CD14-positive monocyte (primary cell): ENCODE measurements at regions not wholly inside any gene's neighbourhood (a gene's known extent, or its start where the extent isn't known, plus 50 kb on each side); places are given as distances from the start of the nearest gene placed in this dataset.

Experiments used
- DNase-seq, 3 donors: peaks; one replicate each; pipeline ENCODE4 v3.0.0-alpha.2; 2011 to 2022
- H2AFZ ChIP-seq: 2 replicates; pipeline ENCODE4 v1.6.0; 2012; ENCODE audit warnings: mild to moderate bottlenecking, low read depth, low read length, inconsistent platforms; ENCODE audit not compliant: insufficient read depth, poor library complexity, severe bottlenecking
- H3K27ac ChIP-seq, 2 donors: 1 replicate in 1 of 2; 2 replicates in 1 of 2; pipeline ENCODE4 v1.5.1; 2012 to 2013; ENCODE audit warnings: low read length in 2 of 2, control low read depth in 1 of 2, inconsistent platforms in 1 of 2, low read depth in 1 of 2, mild to moderate bottlenecking in 1 of 2
- H3K27me3 ChIP-seq, 2 donors: one replicate each; pipeline versions ENCODE4 v1.6.0 to v1.6.1; 2011 to 2013; ENCODE audit warnings: low read length in 2 of 2; ENCODE audit not compliant: control insufficient read depth in 2 of 2, insufficient read depth in 2 of 2
- H3K36me3 ChIP-seq, 2 donors: replicated peaks in 1 of 2; 1 replicate in 1 of 2; 2 replicates in 1 of 2; pipeline versions ENCODE4 v1.5.1 to v1.6.1; 2012 to 2013; ENCODE audit warnings: low read length in 2 of 2, control low read depth in 1 of 2, inconsistent platforms in 1 of 2, mild to moderate bottlenecking in 1 of 2; ENCODE audit not compliant: insufficient read depth in 2 of 2, control insufficient read depth in 1 of 2
- H3K4me1 ChIP-seq, 2 donors: 1 replicate in 1 of 2; 2 replicates in 1 of 2; pipeline versions ENCODE4 v1.5.1 to v1.6.1; 2012 to 2013; ENCODE audit warnings: low read length in 2 of 2, control low read depth in 1 of 2, inconsistent platforms in 1 of 2, mild to moderate bottlenecking in 1 of 2, moderate library complexity in 1 of 2; ENCODE audit not compliant: insufficient read depth in 2 of 2, control insufficient read depth in 1 of 2
- H3K4me2 ChIP-seq: replicated peaks from 2 replicates; pipeline ENCODE3; 2012; ENCODE audit warnings: low read length, moderate library complexity, mild to moderate bottlenecking; ENCODE audit not compliant: poor library complexity, severe bottlenecking; ENCODE audit errors: extremely low read depth
- H3K4me3 ChIP-seq, 3 experiments: fragments of 200-600 bp in 1 of 3; sonication (generic) in 1 of 3; replicated peaks in 1 of 3; 1 replicate in 2 of 3; 2 replicates in 1 of 3; pipeline ENCODE4 v1.5.1; 2011 to 2013; ENCODE audit warnings: low read length in 3 of 3, mild to moderate bottlenecking in 3 of 3, control low read depth in 2 of 3, low read depth in 2 of 3, inconsistent platforms in 1 of 3, moderate library complexity in 1 of 3
- H3K79me2 ChIP-seq: 2 replicates; pipeline ENCODE4 v1.6.0; 2012; ENCODE audit warnings: mild to moderate bottlenecking, control low read depth, inconsistent platforms, low read length, moderate library complexity; ENCODE audit not compliant: insufficient read depth
- H3K9ac ChIP-seq: 2 replicates; pipeline ENCODE4 v1.6.0; 2017; ENCODE audit warnings: low read length, mild to moderate bottlenecking; ENCODE audit not compliant: insufficient read depth, poor library complexity, severe bottlenecking
- H3K9me3 ChIP-seq, 2 donors: replicated peaks in 1 of 2; 1 replicate in 1 of 2; 2 replicates in 1 of 2; pipeline versions ENCODE4 v1.5.1 to v1.6.1; 2012 to 2013; ENCODE audit warnings: low read length in 2 of 2, control low read depth in 1 of 2; ENCODE audit not compliant: control insufficient read depth in 1 of 2, insufficient read depth in 1 of 2
- H4K20me1 ChIP-seq: 2 replicates; pipeline ENCODE4 v1.6.0; 2012; ENCODE audit warnings: mild to moderate bottlenecking, low read length, control low read depth, moderate library complexity; ENCODE audit not compliant: insufficient read depth
- H3K27ac Mint-ChIP-seq, 7 donors: one replicate each; pipeline ENCODE4 v1.8.0; 2020; ENCODE audit warnings: mild to moderate bottlenecking in 7 of 7, mixed read lengths in 7 of 7, moderate library complexity in 6 of 7, inconsistent platforms in 2 of 7
- H3K27me3 Mint-ChIP-seq, 3 donors: one replicate each; pipeline ENCODE4 v1.8.0; 2021 to 2022; ENCODE audit warnings: low read depth in 3 of 3, mild to moderate bottlenecking in 3 of 3, mixed read lengths in 3 of 3, moderate library complexity in 3 of 3, inconsistent platforms in 1 of 3
- H3K36me3 Mint-ChIP-seq, 2 donors: one replicate each; pipeline ENCODE4 v1.8.0; 2020; ENCODE audit warnings: mixed read lengths in 2 of 2, inconsistent platforms in 1 of 2, mild to moderate bottlenecking in 1 of 2
- H3K4me1 Mint-ChIP-seq: one replicate; pipeline ENCODE4 v1.8.0; 2020; ENCODE audit warnings: mild to moderate bottlenecking, mixed read lengths
- H3K4me3 Mint-ChIP-seq, 2 donors: one replicate each; pipeline ENCODE4 v1.8.0; 2020; ENCODE audit warnings: mild to moderate bottlenecking in 2 of 2, mixed read lengths in 2 of 2, moderate library complexity in 1 of 2
- H3K9me3 Mint-ChIP-seq, 7 donors: one replicate each; pipeline ENCODE4 v1.8.0; 2020 to 2022; ENCODE audit warnings: mixed read lengths in 7 of 7, mild to moderate bottlenecking in 6 of 7, moderate library complexity in 6 of 7, inconsistent platforms in 2 of 7
- WGBS: methylation state at CpG from one replicate; pipeline ENCODE4 v1.1.5; 2013; ENCODE audit warnings: missing lambda C conversion rate; ENCODE audit not compliant: insufficient coverage; 5-methylcytosine and 5-hydroxymethylcytosine counted together
- intact Hi-C, 2 donors: fragments of 100-400 bp; cut with micrococcal nuclease; formaldehyde crosslinking; loops; one replicate each; pipeline versions ENCODE4 v1.15.0 to v1.15.1; 2023
- TF ChIP-seq, protein P1 (sequence below): fragments of 200-600 bp; IDR thresholded peaks from one replicate; pipeline ENCODE4 v1.8.0; 2022; ENCODE audit warnings: antibody characterized with exemption, mild to moderate bottlenecking

DNA sequence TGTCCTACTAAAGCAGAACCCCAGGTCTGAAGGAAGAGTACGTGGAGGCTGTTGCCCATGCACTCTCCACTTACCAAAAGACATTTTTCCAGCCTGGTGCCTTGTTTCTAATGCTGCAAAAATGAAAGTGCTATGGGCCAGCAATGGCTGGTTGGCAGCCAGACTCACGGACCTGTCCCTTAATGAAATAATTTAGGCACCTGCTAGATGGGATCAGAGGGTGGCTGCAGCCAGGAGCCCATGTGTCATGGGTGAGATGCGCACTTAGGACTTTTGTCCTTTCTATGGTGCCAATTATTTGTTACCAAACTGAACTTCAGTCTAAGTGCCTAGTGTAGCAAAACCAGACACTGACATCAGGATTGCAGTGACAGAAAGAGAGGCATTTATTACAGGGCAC, 276.3 kb downstream of the YTHDC2 start:
- H3K9ac ChIP-seq = no peak overlapping the region
- no peaks in the 10 kb centered on the region for H4K20me1 ChIP-seq
- 69% methylated on average over 1 of the region's 3 CpGs for WGBS
- H2AFZ ChIP-seq = no peak overlapping the region
- H3K27me3 ChIP-seq = no peaks in the 10 kb centered on the region
- peaks cover 0 to 2% (median 0%) of the 10 kb centered on the region in 3 donors for H3K27me3 Mint-ChIP-seq
- H3K4me1 Mint-ChIP-seq = no peaks in the 10 kb centered on the region
- no peaks in the 10 kb centered on the region for H3K36me3 ChIP-seq
- no peak overlapping the region for H3K4me2 ChIP-seq
- H3K9me3 Mint-ChIP-seq = peaks cover 0 to 6% (median 2%) of the 10 kb centered on the region in 7 donors
- TF ChIP-seq, protein P1, sequence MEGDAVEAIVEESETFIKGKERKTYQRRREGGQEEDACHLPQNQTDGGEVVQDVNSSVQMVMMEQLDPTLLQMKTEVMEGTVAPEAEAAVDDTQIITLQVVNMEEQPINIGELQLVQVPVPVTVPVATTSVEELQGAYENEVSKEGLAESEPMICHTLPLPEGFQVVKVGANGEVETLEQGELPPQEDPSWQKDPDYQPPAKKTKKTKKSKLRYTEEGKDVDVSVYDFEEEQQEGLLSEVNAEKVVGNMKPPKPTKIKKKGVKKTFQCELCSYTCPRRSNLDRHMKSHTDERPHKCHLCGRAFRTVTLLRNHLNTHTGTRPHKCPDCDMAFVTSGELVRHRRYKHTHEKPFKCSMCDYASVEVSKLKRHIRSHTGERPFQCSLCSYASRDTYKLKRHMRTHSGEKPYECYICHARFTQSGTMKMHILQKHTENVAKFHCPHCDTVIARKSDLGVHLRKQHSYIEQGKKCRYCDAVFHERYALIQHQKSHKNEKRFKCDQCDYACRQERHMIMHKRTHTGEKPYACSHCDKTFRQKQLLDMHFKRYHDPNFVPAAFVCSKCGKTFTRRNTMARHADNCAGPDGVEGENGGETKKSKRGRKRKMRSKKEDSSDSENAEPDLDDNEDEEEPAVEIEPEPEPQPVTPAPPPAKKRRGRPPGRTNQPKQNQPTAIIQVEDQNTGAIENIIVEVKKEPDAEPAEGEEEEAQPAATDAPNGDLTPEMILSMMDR = no peak
- no peak overlapping the region for H3K27ac ChIP-seq
- no peaks in the 10 kb centered on the region for H3K36me3 Mint-ChIP-seq
- intact Hi-C loops = no loop called here
- H3K4me3 Mint-ChIP-seq = no peak overlapping the region
- no peak overlapping the region for H3K4me3 ChIP-seq
- no peaks in the 10 kb centered on the region for H3K4me1 ChIP-seq
- H3K79me2 ChIP-seq = no peaks in the 10 kb centered on the region
- DNase-seq = no peak
- H3K27ac Mint-ChIP-seq = no peak overlapping the region
- H3K9me3 ChIP-seq = peaks cover 0 to 2% of the 10 kb centered on the region in 2 donors

- Mint-ChIP-seq H3K27me3 (peaks cover 0 to 2% (median 1%) of the 10 kb centered on the region in 3 donors), H3K4me3 (no peak overlapping the region), H3K27ac (no peak overlapping the region), H3K4me1 (no peaks in the 10 kb centered on the region), H3K9me3 (peaks cover 0 to 6% (median 0%) of the 10 kb centered on the region in 7 donors), H3K36me3 (no peaks in the 10 kb centered on the region)
- no peaks in the 10 kb centered on the region for H3K27me3 ChIP-seq
- H3K27ac ChIP-seq = no peak overlapping the region
- H3K4me3 ChIP-seq = no peak overlapping the region
- no peak overlapping the region for H3K4me2 ChIP-seq
- H3K9me3 ChIP-seq = peaks cover 0 to 2% of the 10 kb centered on the region in 2 donors
- H3K9ac ChIP-seq = no peak overlapping the region
- no peaks in the 10 kb centered on the region for H3K4me1 ChIP-seq
- H3K79me2 ChIP-seq = no peaks in the 10 kb centered on the region
- no peak overlapping the region for H2AFZ ChIP-seq
- TF ChIP-seq, protein P1 = no peak
- no peaks in the 10 kb centered on the region for H4K20me1 ChIP-seq
- no peaks in the 10 kb centered on the region for H3K36me3 ChIP-seq
- no peak for DNase-seq
- 100% methylated on average over 1 of the region's 4 CpGs for WGBS
- intact Hi-C loops = no loop called here
Observed at GRCh38 chr5:113792806-113793205, 279.3 kb downstream of the YTHDC2 start.
